ENCODE measurements at regions not wholly inside any gene's neighbourhood (a gene's known extent, or its start where the extent isn't known, plus 50 kb on each side); places are given as distances from the start of the nearest gene placed in this dataset.

DNA sequence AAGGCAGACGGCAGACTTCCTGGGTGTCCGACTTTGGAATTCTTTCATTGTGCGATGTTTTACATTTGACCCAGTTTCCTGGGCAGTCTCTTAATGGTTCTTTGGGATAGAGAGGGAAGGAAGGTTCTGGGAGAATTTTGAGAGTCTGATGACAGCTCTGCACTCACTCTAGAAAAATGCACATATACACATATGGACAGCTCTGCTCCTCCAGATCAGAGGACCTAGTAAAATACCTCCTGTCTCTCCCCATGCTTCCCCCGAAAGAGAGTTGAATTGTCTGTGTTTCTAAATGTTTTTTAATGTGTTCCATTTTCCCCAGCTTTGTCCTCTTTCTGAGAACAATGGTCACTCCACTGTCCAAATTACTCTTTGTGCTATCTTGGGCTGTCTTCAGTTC, 102.0 kb upstream of the CXCR4 start:
- Histone ChIP-seq H3K9me3 (no peaks in the 10 kb centered on the region), H3K4me1 (ENCODE audit: control insufficient read depth in 1 of 2, extremely low read depth in 1 of 2, insufficient read depth in 2 of 2, low read length in 2 of 2) (peaks cover 0 to 4% of the 10 kb centered on the region in 2 experiments), H3K4me3 (ENCODE audit: control insufficient read depth in 1 of 2, extremely low read depth in 1 of 2, low read length in 1 of 2) (no peak overlapping the region), H3K27me3 (replicated peaks in 1 of 2; ENCODE audit: control insufficient read depth in 2 of 2, extremely low read depth in 1 of 2, insufficient read depth in 2 of 2, low read length in 1 of 2) (no peaks in the 10 kb centered on the region), H3K27ac (ENCODE audit: low read length) (no peak overlapping the region), H3K36me3 (ENCODE audit: control insufficient read depth in 2 of 2, extremely low read depth in 1 of 2, insufficient read depth in 1 of 2, low read length in 1 of 2) (no peaks in the 10 kb centered on the region)
- Mint-ChIP-seq H3K27me3 (no peaks in the 10 kb centered on the region), H3K36me3 (no peaks in the 10 kb centered on the region), H3K4me1 (peaks cover 10 to 32% (median 19%) of the 10 kb centered on the region in 3 donors), H3K9me3 (no peaks in the 10 kb centered on the region), H3K4me3 (no peak overlapping the region), H3K27ac (no peak overlapping the region)
- DNase-seq (no peak), ATAC-seq (replicated peaks in 1 of 4) (no peak)
- WGBS (ENCODE audit: insufficient coverage), result no CpG with 5 or more reads among the region's 4 CpGs
- ChIA-PET CTCF (interaction anchor here in 1 of 2 donors (0.6 to 1.1 kb wide), 3 partner anchors 11 to 66 kb away, joined by 3 read pairs; no protein-coding TSS in a partner anchor), POLR2A (interaction anchor here in 1 of 2 donors (0.6 kb wide), 1 partner anchor 263 kb away, joined by 4 read pairs; no protein-coding TSS in a partner anchor)

DNA sequence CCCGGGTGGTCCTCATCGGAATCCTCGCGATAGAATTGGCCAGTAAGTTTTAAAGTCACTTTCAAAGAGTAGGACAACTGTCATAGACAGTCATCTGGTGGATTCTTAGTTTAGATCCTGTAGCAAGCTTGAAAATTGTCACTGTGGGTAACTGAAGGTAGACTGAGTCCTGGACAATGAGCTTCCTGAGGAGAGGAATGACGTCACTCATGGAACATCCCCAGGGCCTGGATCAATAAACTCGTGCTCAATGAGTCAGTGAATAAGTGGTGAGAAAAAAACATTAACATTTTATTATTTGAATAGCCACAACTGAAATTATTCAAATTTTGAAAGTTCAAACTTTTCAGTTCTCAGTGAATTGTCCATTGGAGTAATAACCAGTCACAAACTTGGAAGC, 101.4 kb upstream of the CXCR4 start:
- Mint-ChIP-seq H3K27ac (no peak overlapping the region), H3K9me3 (no peaks in the 10 kb centered on the region), H3K36me3 (no peaks in the 10 kb centered on the region), H3K27me3 (no peaks in the 10 kb centered on the region), H3K4me3 (no peak overlapping the region), H3K4me1 (peaks cover 8 to 34% (median 14%) of the 10 kb centered on the region in 3 donors)
- 85% methylated on average over 4 of the region's 6 CpGs for WGBS (ENCODE audit: insufficient coverage)
- DNase-seq (no peak), ATAC-seq (replicated peaks in 1 of 4) (no peak)
- H3K9me3 ChIP-seq, result no peaks in the 10 kb centered on the region
- POLR2A ChIA-PET, result no interaction called here
- no peaks in the 10 kb centered on the region for H3K4me1 ChIP-seq (ENCODE audit: control insufficient read depth in 1 of 2, extremely low read depth in 1 of 2, insufficient read depth in 2 of 2, low read length in 2 of 2)
- no peak overlapping the region for H3K27ac ChIP-seq (ENCODE audit: low read length)
- no peak overlapping the region for H3K4me3 ChIP-seq (ENCODE audit: control insufficient read depth in 1 of 2, extremely low read depth in 1 of 2, low read length in 1 of 2)
- H3K36me3 ChIP-seq (ENCODE audit: control insufficient read depth in 2 of 2, extremely low read depth in 1 of 2, insufficient read depth in 1 of 2, low read length in 1 of 2), result no peaks in the 10 kb centered on the region
- H3K27me3 ChIP-seq (replicated peaks in 1 of 2; ENCODE audit: control insufficient read depth in 2 of 2, extremely low read depth in 1 of 2, insufficient read depth in 2 of 2, low read length in 1 of 2), result no peaks in the 10 kb centered on the region
- CTCF ChIA-PET, result interaction anchor here in 1 of 2 donors (0.6 to 1.1 kb wide), 3 partner anchors 12 to 66 kb away, joined by 3 read pairs; no protein-coding TSS in a partner anchor

DNA sequence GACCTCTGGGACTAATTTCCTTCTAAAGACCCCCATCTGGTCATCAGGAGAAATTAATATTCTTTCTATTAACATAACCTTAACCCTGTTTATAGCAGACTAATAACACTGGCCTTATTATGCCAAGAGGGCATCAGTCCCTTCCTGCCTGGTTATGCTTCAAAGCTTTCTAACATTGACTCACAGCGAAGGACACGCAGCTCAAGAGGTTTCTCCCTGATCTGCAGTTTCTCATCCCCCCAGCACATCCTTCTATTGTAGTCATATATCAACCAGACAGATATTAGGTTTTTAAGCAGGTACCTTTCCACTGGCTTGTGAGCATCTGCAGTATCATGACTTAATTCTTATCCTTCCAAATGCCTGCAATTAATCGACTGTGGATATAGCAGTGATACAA, 100.0 kb upstream of the CXCR4 start:
- H3K9me3 ChIP-seq, result no peaks in the 10 kb centered on the region
- ChIA-PET CTCF (no interaction called here), POLR2A (no interaction called here)
- Mint-ChIP-seq H3K27ac (no peak overlapping the region), H3K4me1 (peaks cover 18 to 44% (median 24%) of the 10 kb centered on the region in 3 donors), H3K27me3 (no peaks in the 10 kb centered on the region), H3K4me3 (no peak overlapping the region), H3K9me3 (no peaks in the 10 kb centered on the region), H3K36me3 (no peaks in the 10 kb centered on the region)
- ATAC-seq (replicated peaks in 1 of 4) (no peak), DNase-seq (no peak)
- 80% methylated on average over 2 of the region's 3 CpGs for WGBS (ENCODE audit: insufficient coverage)
- H3K27ac ChIP-seq (ENCODE audit: low read length), result no peak overlapping the region
- no peaks in the 10 kb centered on the region for H3K27me3 ChIP-seq (replicated peaks in 1 of 2; ENCODE audit: control insufficient read depth in 2 of 2, extremely low read depth in 1 of 2, insufficient read depth in 2 of 2, low read length in 1 of 2)
- H3K4me1 ChIP-seq (ENCODE audit: control insufficient read depth in 1 of 2, extremely low read depth in 1 of 2, insufficient read depth in 2 of 2, low read length in 2 of 2), result peaks cover 2 to 3% of the 10 kb centered on the region in 2 experiments
- H3K36me3 ChIP-seq (ENCODE audit: control insufficient read depth in 2 of 2, extremely low read depth in 1 of 2, insufficient read depth in 1 of 2, low read length in 1 of 2), result no peaks in the 10 kb centered on the region
- H3K4me3 ChIP-seq (ENCODE audit: control insufficient read depth in 1 of 2, extremely low read depth in 1 of 2, low read length in 1 of 2), result no peak overlapping the region

DNA sequence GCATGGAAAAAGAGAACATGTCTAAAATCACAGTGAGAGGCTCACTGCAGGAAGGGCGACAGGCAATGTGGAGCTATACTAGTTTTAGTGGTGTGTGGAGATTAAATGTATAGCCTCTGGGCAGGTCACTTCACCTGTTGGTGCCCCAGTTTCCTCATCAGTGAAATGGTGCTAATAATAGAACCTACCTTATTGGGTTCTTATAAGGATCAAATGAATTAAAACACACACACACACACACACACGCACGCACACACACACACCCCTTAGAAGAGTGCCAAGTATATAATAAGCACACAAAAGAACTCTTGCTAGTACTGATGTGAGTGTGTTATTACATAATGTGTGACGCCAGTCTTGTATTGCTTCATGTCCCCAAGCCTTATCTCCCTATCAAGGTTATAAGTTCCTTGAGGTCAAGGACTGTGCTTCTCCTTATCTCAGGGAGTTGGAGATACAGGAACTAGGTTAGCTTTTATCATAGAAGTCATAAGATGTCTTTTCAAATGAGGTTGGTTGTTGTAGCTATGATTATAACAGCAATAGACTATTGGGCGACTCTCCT, 98.0 kb upstream of the CXCR4 start:
- H3K27ac Mint-ChIP-seq, result no peak overlapping the region
- ChIA-PET CTCF (no interaction called here), POLR2A (interaction anchor here (0.9 kb wide), 2 partner anchors 77 to 80 kb away, joined by 3 read pairs; no protein-coding TSS in a partner anchor)
- H3K9me3 Mint-ChIP-seq, result no peaks in the 10 kb centered on the region
- H3K4me1 ChIP-seq (ENCODE audit: control insufficient read depth in 1 of 2, extremely low read depth in 1 of 2, insufficient read depth in 2 of 2, low read length in 2 of 2), result peaks cover 10 to 22% of the 10 kb centered on the region in 2 experiments
- no peak overlapping the region for H3K4me3 ChIP-seq (ENCODE audit: control insufficient read depth in 1 of 2, extremely low read depth in 1 of 2, low read length in 1 of 2)
- no peaks in the 10 kb centered on the region for H3K27me3 Mint-ChIP-seq
- no peak overlapping the region for H3K4me3 Mint-ChIP-seq
- H3K4me1 Mint-ChIP-seq, result peaks cover 36 to 55% (median 43%) of the 10 kb centered on the region in 3 donors
- H3K27me3 ChIP-seq (replicated peaks in 1 of 2; ENCODE audit: control insufficient read depth in 2 of 2, extremely low read depth in 1 of 2, insufficient read depth in 2 of 2, low read length in 1 of 2), result no peaks in the 10 kb centered on the region
- ATAC-seq (replicated peaks in 1 of 4) (no peak), DNase-seq (no peak)
- H3K27ac ChIP-seq (ENCODE audit: low read length), result no peak overlapping the region
- H3K36me3 Mint-ChIP-seq, result no peaks in the 10 kb centered on the region
- WGBS (ENCODE audit: insufficient coverage), result 100% methylated on average over 1 of the region's 5 CpGs
- H3K9me3 ChIP-seq, result no peaks in the 10 kb centered on the region
- H3K36me3 ChIP-seq (ENCODE audit: control insufficient read depth in 2 of 2, extremely low read depth in 1 of 2, insufficient read depth in 1 of 2, low read length in 1 of 2), result no peaks in the 10 kb centered on the region

DNA sequence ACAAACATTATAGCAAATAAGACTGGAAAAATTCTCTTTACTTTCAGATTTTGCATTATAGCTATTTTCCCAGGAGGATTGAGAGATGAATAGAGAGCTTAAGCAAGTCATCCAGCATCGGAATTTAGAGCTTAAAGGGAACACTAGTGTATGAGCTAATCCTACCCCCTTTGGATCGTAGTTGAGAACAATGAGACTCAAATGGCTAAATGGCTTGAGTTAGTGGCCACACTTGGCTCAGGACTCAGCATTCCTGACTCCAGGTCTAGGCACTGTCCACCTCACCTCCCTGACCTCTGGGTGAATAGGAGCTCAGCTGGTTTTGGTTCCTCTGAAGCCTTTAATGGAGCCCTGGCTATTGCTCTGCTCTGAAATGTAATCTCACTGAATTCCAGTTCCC, 97.5 kb upstream of the CXCR4 start:
- ChIA-PET POLR2A (interaction anchor here (0.9 kb wide), 2 partner anchors 76 to 79 kb away, joined by 3 read pairs; no protein-coding TSS in a partner anchor), CTCF (no interaction called here)
- H3K9me3 Mint-ChIP-seq, result peaks cover 0 to 3% (median 0%) of the 10 kb centered on the region in 3 donors
- ATAC-seq (replicated peaks in 1 of 4) (no peak), DNase-seq (no peak)
- H3K4me3 Mint-ChIP-seq, result no peak overlapping the region
- no peaks in the 10 kb centered on the region for H3K27me3 ChIP-seq (replicated peaks in 1 of 2; ENCODE audit: control insufficient read depth in 2 of 2, extremely low read depth in 1 of 2, insufficient read depth in 2 of 2, low read length in 1 of 2)
- no peak overlapping the region for H3K27ac ChIP-seq (ENCODE audit: low read length)
- H3K36me3 ChIP-seq (ENCODE audit: control insufficient read depth in 2 of 2, extremely low read depth in 1 of 2, insufficient read depth in 1 of 2, low read length in 1 of 2), result no peaks in the 10 kb centered on the region
- no peaks in the 10 kb centered on the region for H3K9me3 ChIP-seq
- no peak overlapping the region for H3K4me3 ChIP-seq (ENCODE audit: control insufficient read depth in 1 of 2, extremely low read depth in 1 of 2, low read length in 1 of 2)
- no peaks in the 10 kb centered on the region for H3K27me3 Mint-ChIP-seq
- no peaks in the 10 kb centered on the region for H3K36me3 Mint-ChIP-seq
- WGBS (ENCODE audit: insufficient coverage), result 100% methylated on average over 1 of the region's 2 CpGs
- peaks cover 10 to 22% of the 10 kb centered on the region in 2 experiments for H3K4me1 ChIP-seq (ENCODE audit: control insufficient read depth in 1 of 2, extremely low read depth in 1 of 2, insufficient read depth in 2 of 2, low read length in 2 of 2)
- no peak overlapping the region for H3K27ac Mint-ChIP-seq
- H3K4me1 Mint-ChIP-seq, result peaks cover 42 to 60% (median 47%) of the 10 kb centered on the region in 3 donors

DNA sequence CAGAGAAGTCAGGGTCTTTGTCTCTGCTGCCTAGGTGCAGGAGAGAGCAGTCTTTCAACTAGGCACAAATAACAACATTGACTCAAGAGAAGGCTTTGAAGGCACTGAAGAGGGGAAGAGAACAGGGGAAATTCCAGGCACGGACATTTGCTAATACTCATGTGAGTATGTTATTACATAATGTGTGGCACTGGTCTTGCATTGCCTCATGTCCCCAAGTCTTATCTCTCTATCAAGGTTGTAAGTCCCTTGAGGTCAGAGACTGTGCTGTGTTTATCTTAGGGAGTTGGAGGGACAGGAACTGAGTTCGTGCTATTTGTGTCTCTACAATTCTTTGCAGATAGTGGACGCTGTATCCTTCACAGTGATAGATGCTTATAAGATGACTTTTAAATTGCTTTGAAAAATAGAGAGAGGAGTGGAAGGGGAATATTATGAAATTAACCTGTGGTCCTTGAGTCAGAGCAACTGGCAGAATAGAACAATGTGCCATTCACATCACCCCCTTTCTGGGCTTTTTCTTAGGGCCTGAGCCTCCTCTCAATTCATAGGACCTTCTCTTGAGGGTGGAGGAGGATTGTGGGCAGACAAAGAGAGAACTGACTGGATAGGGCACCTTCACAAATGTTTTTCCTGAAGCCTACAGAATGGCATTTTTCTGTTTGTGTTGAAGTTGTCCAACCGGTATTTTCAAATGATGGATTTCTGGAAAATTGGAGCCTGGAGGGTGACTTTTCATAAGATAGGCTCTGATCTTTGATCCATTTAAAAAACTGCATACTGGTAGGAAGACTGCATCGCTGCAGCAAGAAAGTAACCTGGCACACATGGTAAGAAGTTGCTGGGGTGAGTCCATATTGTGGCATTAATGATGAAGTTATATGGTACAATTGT, 96.6 kb upstream of the CXCR4 start:
- no peak overlapping the region for H3K4me3 Mint-ChIP-seq

More for the DNA sequence above, 96.6 kb upstream of the CXCR4 start:
- CTCF ChIA-PET, result interaction anchor here in 1 of 2 donors (0.6 kb wide), 1 partner anchor 20 kb away, joined by 5 read pairs; no protein-coding TSS in a partner anchor
- Histone ChIP-seq H3K36me3 (ENCODE audit: control insufficient read depth in 2 of 2, extremely low read depth in 1 of 2, insufficient read depth in 1 of 2, low read length in 1 of 2) (no peaks in the 10 kb centered on the region), H3K27ac (ENCODE audit: low read length) (no peak overlapping the region), H3K4me1 (ENCODE audit: control insufficient read depth in 1 of 2, extremely low read depth in 1 of 2, insufficient read depth in 2 of 2, low read length in 2 of 2) (peaks cover 10 to 22% of the 10 kb centered on the region in 2 experiments), H3K9me3 (no peaks in the 10 kb centered on the region), H3K27me3 (replicated peaks in 1 of 2; ENCODE audit: control insufficient read depth in 2 of 2, extremely low read depth in 1 of 2, insufficient read depth in 2 of 2, low read length in 1 of 2) (no peaks in the 10 kb centered on the region), H3K4me3 (ENCODE audit: control insufficient read depth in 1 of 2, extremely low read depth in 1 of 2, low read length in 1 of 2) (no peak overlapping the region)
- H3K27ac Mint-ChIP-seq, result peak overlapping the region in 1 of 2 donors; percentile 6
- H3K27me3 Mint-ChIP-seq, result no peaks in the 10 kb centered on the region
- peaks cover 3% of the 10 kb centered on the region for H3K36me3 Mint-ChIP-seq
- 100% methylated on average over 2 of the region's 5 CpGs for WGBS (ENCODE audit: insufficient coverage)
- peaks cover 0 to 6% (median 5%) of the 10 kb centered on the region in 3 donors for H3K9me3 Mint-ChIP-seq
- DNase-seq, result peak in 2 of 35 experiments; percentile 20 to 29
- peaks cover 43 to 58% (median 50%) of the 10 kb centered on the region in 3 donors for H3K4me1 Mint-ChIP-seq
- ATAC-seq (replicated peaks in 1 of 4), result no peak
- POLR2A ChIA-PET, result interaction anchor here (0.9 kb wide), 2 partner anchors 75 to 78 kb away, joined by 3 read pairs; no protein-coding TSS in a partner anchor

Data from T-cell (primary cell).